Adrenal gland (tissue), 5 donors: ENCODE measurements at regions not wholly inside any gene's neighbourhood (a gene's known extent, or its start where the extent isn't known, plus 50 kb on each side); places are given as distances from the start of the nearest gene placed in this dataset.

ENCODE experiments used
- CTCF ChIP-seq, 6 experiments: fragments of 450-650 bp in 4 of 6; fragments of 200-600 bp in 2 of 6; sonication (generic) in 1 of 6; IDR thresholded peaks; 1 replicate in 5 of 6; 2 replicates in 1 of 6; pipeline versions ENCODE4 v1.5.1 to v1.8.0; 2016 to 2021; ENCODE audit warnings: antibody characterized with exemption in 6 of 6, mild to moderate bottlenecking in 2 of 6, moderate library complexity in 1 of 6
- POLR2A ChIP-seq, 2 donors: fragments of 450-650 bp; IDR thresholded peaks; one replicate each; pipeline ENCODE4 v1.6.1; 2017; ENCODE audit warnings: antibody characterized with exemption in 2 of 2, mild to moderate bottlenecking in 2 of 2, moderate library complexity in 1 of 2
- donor health status: DM: no; HTN: no; CAD: no.

DNA sequence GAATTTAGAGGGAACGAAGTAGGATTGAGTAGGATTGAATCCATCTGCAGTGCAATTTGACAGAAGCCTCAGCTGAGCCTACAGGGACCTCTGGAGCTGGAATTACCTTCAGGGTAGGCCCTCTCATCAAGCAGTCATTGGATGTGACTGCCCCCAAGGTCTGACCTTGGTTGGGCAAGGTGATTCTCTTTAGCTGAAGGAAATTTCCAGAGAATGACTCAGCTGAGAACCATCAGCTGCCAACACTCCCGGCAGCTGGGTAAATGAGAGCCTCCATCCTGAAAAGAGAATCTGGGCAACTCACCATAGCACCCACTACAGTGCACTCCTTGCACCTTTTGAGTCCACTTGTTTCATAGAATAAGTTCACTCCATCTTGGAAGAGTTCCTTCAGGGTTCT lies 113.5 kb upstream of the MED13 start:
- TF ChIP-seq CTCF (IDR thresholded peaks at IDR 0.05) (no peak), POLR2A (IDR thresholded peaks at IDR 0.05) (no peak)
